Glutamatergic neuron (in vitro differentiated cells): ENCODE measurements at regions not wholly inside any gene's neighbourhood (a gene's known extent, or its start where the extent isn't known, plus 50 kb on each side); places are given as distances from the start of the nearest gene placed in this dataset.

Experiments
- DNase-seq: peaks from one replicate; pipeline ENCODE4 v3.0.0; 2022
- H3K27ac Mint-ChIP-seq: one replicate; pipeline ENCODE4 v1.8.0; 2020; ENCODE audit warnings: mild to moderate bottlenecking, mixed read lengths, inconsistent platforms; ENCODE audit not compliant: unreplicated experiment
- H3K27me3 Mint-ChIP-seq: one replicate; pipeline ENCODE4 v1.8.0; 2020; ENCODE audit warnings: mild to moderate bottlenecking, moderate library complexity, mixed read lengths, inconsistent platforms; ENCODE audit not compliant: unreplicated experiment
- H3K36me3 Mint-ChIP-seq: one replicate; pipeline ENCODE4 v1.8.0; 2020; ENCODE audit warnings: mild to moderate bottlenecking, mixed read lengths, inconsistent platforms; ENCODE audit not compliant: unreplicated experiment
- H3K4me1 Mint-ChIP-seq: one replicate; pipeline ENCODE4 v1.8.0; 2020; ENCODE audit warnings: mild to moderate bottlenecking, low read depth, mixed read lengths, inconsistent platforms; ENCODE audit not compliant: unreplicated experiment
- H3K4me3 Mint-ChIP-seq: one replicate; pipeline ENCODE4 v1.8.0; 2020; ENCODE audit warnings: mild to moderate bottlenecking, mixed read lengths, inconsistent platforms; ENCODE audit not compliant: unreplicated experiment
- H3K9me3 Mint-ChIP-seq: one replicate; pipeline ENCODE4 v1.8.0; 2020; ENCODE audit warnings: mild to moderate bottlenecking, moderate library complexity, mixed read lengths, inconsistent platforms; ENCODE audit not compliant: unreplicated experiment
- TF ChIP-seq, protein P1 (sequence below): fragments of 200-600 bp; sonication (generic); IDR thresholded peaks from one replicate; pipeline ENCODE4 v1.5.0; 2021; ENCODE audit not compliant: partially characterized antibody, unreplicated experiment

DNA sequence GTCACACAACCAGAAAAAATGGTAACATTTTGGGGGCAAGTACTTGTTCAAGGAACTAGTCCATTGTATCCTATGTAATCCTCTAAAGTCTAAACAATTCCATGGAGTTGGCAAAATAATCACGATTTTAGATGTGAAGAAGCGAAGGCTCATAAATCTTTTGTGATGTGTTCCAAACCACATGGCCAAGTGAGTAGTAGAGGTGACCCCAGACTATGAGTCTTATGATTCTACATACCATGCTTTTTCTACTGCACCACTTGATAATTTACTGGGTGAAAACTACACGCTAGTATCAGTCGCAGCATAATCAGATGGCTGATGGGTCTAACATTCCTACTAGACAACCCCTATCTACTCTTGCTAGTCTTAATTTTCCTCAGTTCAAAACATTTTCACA is 371.4 kb downstream of the OSR1 start:
- Mint-ChIP-seq H3K4me3 (no peak overlapping the region), H3K27ac (no peak overlapping the region), H3K9me3 (no peaks in the 10 kb centered on the region), H3K4me1 (peaks cover 6% of the 10 kb centered on the region), H3K36me3 (no peaks in the 10 kb centered on the region), H3K27me3 (no peaks in the 10 kb centered on the region)
- TF ChIP-seq, protein P1, sequence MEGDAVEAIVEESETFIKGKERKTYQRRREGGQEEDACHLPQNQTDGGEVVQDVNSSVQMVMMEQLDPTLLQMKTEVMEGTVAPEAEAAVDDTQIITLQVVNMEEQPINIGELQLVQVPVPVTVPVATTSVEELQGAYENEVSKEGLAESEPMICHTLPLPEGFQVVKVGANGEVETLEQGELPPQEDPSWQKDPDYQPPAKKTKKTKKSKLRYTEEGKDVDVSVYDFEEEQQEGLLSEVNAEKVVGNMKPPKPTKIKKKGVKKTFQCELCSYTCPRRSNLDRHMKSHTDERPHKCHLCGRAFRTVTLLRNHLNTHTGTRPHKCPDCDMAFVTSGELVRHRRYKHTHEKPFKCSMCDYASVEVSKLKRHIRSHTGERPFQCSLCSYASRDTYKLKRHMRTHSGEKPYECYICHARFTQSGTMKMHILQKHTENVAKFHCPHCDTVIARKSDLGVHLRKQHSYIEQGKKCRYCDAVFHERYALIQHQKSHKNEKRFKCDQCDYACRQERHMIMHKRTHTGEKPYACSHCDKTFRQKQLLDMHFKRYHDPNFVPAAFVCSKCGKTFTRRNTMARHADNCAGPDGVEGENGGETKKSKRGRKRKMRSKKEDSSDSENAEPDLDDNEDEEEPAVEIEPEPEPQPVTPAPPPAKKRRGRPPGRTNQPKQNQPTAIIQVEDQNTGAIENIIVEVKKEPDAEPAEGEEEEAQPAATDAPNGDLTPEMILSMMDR: no peak
- DNase-seq: no peak

DNA sequence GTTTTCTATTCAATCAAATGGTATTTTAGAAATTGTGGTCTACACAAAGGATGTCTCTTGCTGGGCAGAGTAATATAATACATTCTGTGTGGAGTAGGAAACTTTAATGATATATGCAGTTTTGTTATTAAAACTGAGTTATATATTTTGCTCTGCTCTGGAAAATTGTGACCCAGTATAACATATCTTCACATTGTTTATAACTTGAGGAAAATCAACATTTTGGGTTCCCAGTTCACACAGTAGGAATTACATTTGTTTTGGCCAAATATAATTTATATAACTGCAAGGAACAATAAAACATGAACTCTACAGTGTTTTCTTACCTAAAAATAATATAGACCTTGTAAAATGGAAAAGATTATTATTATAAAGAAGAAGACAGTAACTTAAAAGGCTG is 372.4 kb downstream of the OSR1 start:
- no peaks in the 10 kb centered on the region for H3K27me3 Mint-ChIP-seq
- no peaks in the 10 kb centered on the region for H3K36me3 Mint-ChIP-seq
- no peak overlapping the region for H3K4me3 Mint-ChIP-seq
- TF ChIP-seq, protein P1: no peak
- no peak overlapping the region for H3K27ac Mint-ChIP-seq
- H3K4me1 Mint-ChIP-seq: peaks cover 2% of the 10 kb centered on the region
- H3K9me3 Mint-ChIP-seq: no peaks in the 10 kb centered on the region
- no peak for DNase-seq

DNA sequence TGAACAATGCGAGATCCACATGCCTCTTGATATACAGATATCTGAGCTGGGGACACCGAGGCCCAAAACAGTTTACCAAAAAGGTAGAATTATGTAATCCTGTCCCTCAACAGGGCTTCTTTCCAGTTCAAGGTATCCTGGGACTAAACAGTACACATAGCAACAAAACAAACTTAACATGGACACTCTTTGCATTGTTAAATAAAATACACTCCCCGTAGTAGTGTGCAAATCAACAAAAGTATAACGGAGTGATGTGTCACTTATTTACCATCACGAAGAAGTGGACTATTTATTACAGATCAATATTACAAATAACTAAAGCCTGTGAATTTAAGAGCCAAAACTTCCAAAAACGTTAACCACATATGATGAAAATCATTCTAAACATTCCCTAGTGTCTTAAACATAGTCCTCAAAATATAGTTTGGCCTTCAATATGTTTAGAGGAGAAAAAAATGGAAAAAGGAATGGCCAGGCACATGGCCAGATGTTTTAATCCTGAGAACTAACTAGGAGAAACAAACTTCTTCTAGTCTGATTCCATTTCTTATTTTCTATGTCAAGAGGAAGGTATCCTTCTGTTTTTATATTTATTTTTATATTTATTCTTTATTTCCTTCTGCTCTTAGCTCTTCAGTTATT is 377.5 kb downstream of the OSR1 start:
- no peak for DNase-seq
- TF ChIP-seq, protein P1: no peak
- no peak overlapping the region for H3K4me3 Mint-ChIP-seq
- peaks cover 5% of the 10 kb centered on the region for H3K4me1 Mint-ChIP-seq
- H3K27ac Mint-ChIP-seq: no peak overlapping the region
- H3K9me3 Mint-ChIP-seq: no peaks in the 10 kb centered on the region
- no peaks in the 10 kb centered on the region for H3K36me3 Mint-ChIP-seq
- H3K27me3 Mint-ChIP-seq: peaks cover 2% of the 10 kb centered on the region

DNA sequence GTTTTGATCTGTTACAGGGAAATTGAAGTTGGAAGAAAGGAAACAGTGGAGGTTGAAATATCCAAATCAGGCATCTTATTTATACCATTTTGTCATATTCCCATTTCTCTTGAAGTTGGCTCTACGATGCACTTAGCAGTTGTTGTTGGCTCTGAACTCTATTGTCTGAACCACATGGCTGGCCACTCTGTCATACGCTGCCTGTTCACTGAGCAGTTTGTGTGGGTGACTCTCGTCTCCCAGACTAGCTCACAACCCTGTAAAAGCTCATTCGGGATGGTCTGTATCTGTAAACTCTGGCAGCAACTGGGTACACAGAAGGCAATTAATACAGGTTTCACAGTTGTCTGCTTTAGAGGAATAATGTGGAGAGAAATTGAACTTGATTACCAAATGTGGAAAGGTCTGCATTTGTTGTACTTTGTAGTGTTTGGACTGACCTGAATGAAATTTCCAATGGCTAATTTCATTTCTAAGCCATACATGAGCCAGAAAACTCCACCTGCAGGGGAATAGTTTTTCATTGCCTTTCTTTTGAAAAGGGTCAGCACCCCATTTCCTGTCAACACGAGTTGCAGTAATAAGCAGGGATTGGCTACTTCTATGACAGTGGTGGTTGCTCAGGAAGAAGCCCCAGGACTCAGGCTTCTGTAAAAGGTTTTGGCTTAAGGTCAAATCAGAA is 378.2 kb downstream of the OSR1 start:
- H3K4me1 Mint-ChIP-seq: peaks cover 5% of the 10 kb centered on the region
- no peak overlapping the region for H3K27ac Mint-ChIP-seq
- H3K27me3 Mint-ChIP-seq: peaks cover 2% of the 10 kb centered on the region
- H3K4me3 Mint-ChIP-seq: no peak overlapping the region
- no peak for DNase-seq
- TF ChIP-seq, protein P1: no peak
- no peaks in the 10 kb centered on the region for H3K36me3 Mint-ChIP-seq
- no peaks in the 10 kb centered on the region for H3K9me3 Mint-ChIP-seq

DNA sequence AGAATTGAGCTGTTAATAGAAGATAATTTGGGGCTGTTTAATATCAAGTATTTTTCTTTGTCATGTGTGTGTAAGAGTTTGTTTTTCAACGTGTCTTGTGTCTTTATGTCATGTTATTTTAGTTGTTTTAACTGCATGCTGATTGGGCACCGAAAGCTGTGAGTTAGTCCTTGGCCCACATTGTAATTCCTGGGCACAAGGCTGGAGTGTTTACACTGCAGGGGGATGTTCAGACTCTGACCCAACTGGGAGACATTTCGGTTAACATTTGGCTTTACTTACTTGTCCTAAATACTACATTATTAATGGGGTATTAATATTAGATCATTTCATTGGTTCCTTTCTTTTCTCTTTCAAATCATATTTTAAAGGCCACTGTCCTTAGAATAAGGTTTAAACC is 381.0 kb downstream of the OSR1 start:
- Mint-ChIP-seq H3K9me3 (no peaks in the 10 kb centered on the region), H3K4me1 (peaks cover 5% of the 10 kb centered on the region), H3K27ac (no peak overlapping the region), H3K27me3 (peaks cover 2% of the 10 kb centered on the region), H3K36me3 (no peaks in the 10 kb centered on the region), H3K4me3 (no peak overlapping the region)
- TF ChIP-seq, protein P1: no peak
- no peak for DNase-seq
